ENCODE measurements at regions not wholly inside any gene's neighbourhood (a gene's known extent, or its start where the extent isn't known, plus 50 kb on each side); places are given as distances from the start of the nearest gene placed in this dataset.

DNA sequence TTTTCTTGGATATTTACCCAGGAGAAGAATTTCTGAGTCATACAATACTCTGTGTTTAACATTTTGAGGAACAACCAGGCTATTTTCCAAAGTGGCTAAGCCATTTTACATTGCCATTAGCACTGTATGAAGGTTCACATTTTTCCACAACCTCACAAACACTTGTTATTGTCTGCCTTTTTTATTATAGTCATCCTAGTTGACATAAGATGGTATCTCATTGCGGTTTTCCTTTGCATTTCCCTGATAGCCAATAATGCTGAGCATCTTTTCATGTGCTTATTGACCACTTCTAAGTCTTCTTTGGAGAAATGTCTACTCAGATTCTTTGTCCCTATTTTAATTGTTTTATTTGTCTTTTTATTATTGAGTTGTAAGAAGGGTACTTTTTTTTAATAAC, 107.4 kb upstream of the CES5A start:
- no peaks in the 10 kb centered on the region for H3K27me3 ChIP-seq (ENCODE audit: control insufficient read depth, insufficient read depth, low read length)
- TF ChIP-seq, protein P1, sequence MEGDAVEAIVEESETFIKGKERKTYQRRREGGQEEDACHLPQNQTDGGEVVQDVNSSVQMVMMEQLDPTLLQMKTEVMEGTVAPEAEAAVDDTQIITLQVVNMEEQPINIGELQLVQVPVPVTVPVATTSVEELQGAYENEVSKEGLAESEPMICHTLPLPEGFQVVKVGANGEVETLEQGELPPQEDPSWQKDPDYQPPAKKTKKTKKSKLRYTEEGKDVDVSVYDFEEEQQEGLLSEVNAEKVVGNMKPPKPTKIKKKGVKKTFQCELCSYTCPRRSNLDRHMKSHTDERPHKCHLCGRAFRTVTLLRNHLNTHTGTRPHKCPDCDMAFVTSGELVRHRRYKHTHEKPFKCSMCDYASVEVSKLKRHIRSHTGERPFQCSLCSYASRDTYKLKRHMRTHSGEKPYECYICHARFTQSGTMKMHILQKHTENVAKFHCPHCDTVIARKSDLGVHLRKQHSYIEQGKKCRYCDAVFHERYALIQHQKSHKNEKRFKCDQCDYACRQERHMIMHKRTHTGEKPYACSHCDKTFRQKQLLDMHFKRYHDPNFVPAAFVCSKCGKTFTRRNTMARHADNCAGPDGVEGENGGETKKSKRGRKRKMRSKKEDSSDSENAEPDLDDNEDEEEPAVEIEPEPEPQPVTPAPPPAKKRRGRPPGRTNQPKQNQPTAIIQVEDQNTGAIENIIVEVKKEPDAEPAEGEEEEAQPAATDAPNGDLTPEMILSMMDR (conservative IDR thresholded peaks at IDR 0.05 in 1 of 2, IDR thresholded peaks at IDR 0.05 in 1 of 2; ENCODE audit: low read depth in 1 of 2, low read length in 2 of 2), result no peak
- no peak for TF ChIP-seq EZH2 (IDR thresholded peaks at IDR 0.05; ENCODE audit: low read length, missing control alignments)
- H3K9me3 ChIP-seq (ENCODE audit: control insufficient read depth, insufficient read depth, low read depth, low read length), result no peaks in the 10 kb centered on the region
- H2AFZ ChIP-seq (ENCODE audit: low read length), result no peak overlapping the region
- no peak overlapping the region for H3K27ac ChIP-seq (ENCODE audit: insufficient read depth, low read length)
- no peak for DNase-seq (ENCODE audit: low read depth in 2 of 2)
- no peaks in the 10 kb centered on the region for H3K4me1 ChIP-seq (ENCODE audit: control insufficient read depth, extremely low read depth, insufficient read depth, low read length)
- no peak overlapping the region for H3K4me3 ChIP-seq (replicated peaks in 1 of 4; ENCODE audit: control extremely low read depth in 1 of 4, insufficient read depth in 1 of 4, low read depth in 3 of 4, low read length in 4 of 4)
- no peaks in the 10 kb centered on the region for H3K36me3 ChIP-seq (ENCODE audit: control insufficient read depth, insufficient read depth, low read length)
- H3K79me2 ChIP-seq (ENCODE audit: control insufficient read depth, insufficient read depth, low read length), result no peaks in the 10 kb centered on the region
- no peak overlapping the region for H3K9ac ChIP-seq (ENCODE audit: insufficient read depth, low read length)
- H4K20me1 ChIP-seq (ENCODE audit: control insufficient read depth, extremely low read depth, insufficient read depth, low read length), result no peaks in the 10 kb centered on the region
- no peak overlapping the region for H3K4me2 ChIP-seq (ENCODE audit: extremely low read depth, insufficient read depth, low read length)

DNA sequence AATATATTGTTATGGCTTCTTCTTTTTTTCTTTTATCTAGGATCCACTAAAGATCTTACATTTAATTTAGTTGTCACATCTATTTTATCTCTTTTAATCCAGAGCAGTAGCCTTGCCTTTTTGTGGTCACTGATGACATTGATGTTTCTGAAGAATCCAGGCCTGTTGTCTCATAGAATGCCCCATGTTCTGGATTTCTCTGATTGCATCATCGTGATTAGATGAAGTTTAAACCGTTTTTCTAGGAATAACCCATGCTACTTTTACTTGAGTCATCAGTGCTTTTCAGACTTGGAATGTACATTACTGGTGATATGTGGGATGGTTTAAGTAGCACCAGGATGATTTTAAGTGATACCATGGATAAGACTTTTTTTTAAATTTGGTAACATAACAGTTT, 106.4 kb upstream of the CES5A start:
- Histone ChIP-seq H3K9ac (ENCODE audit: insufficient read depth, low read length) (no peak overlapping the region), H4K20me1 (ENCODE audit: control insufficient read depth, extremely low read depth, insufficient read depth, low read length) (no peaks in the 10 kb centered on the region), H3K79me2 (ENCODE audit: control insufficient read depth, insufficient read depth, low read length) (no peaks in the 10 kb centered on the region), H3K4me1 (ENCODE audit: control insufficient read depth, extremely low read depth, insufficient read depth, low read length) (no peaks in the 10 kb centered on the region), H3K36me3 (ENCODE audit: control insufficient read depth, insufficient read depth, low read length) (no peaks in the 10 kb centered on the region), H3K9me3 (ENCODE audit: control insufficient read depth, insufficient read depth, low read depth, low read length) (no peaks in the 10 kb centered on the region), H3K27ac (ENCODE audit: insufficient read depth, low read length) (no peak overlapping the region), H3K27me3 (ENCODE audit: control insufficient read depth, insufficient read depth, low read length) (no peaks in the 10 kb centered on the region), H3K4me3 (replicated peaks in 1 of 4; ENCODE audit: control extremely low read depth in 1 of 4, insufficient read depth in 1 of 4, low read depth in 3 of 4, low read length in 4 of 4) (no peak overlapping the region), H3K4me2 (ENCODE audit: extremely low read depth, insufficient read depth, low read length) (no peak overlapping the region), H2AFZ (ENCODE audit: low read length) (no peak overlapping the region)
- TF ChIP-seq, protein P1 (conservative IDR thresholded peaks at IDR 0.05 in 1 of 2, IDR thresholded peaks at IDR 0.05 in 1 of 2; ENCODE audit: low read depth in 1 of 2, low read length in 2 of 2), result no peak
- no peak for TF ChIP-seq EZH2 (IDR thresholded peaks at IDR 0.05; ENCODE audit: low read length, missing control alignments)
- DNase-seq (ENCODE audit: low read depth in 2 of 2), result no peak

- Histone ChIP-seq H3K27me3 (ENCODE audit: control insufficient read depth, insufficient read depth, low read length) (no peaks in the 10 kb centered on the region), H4K20me1 (ENCODE audit: control insufficient read depth, extremely low read depth, insufficient read depth, low read length) (no peaks in the 10 kb centered on the region), H3K9me3 (ENCODE audit: control insufficient read depth, insufficient read depth, low read depth, low read length) (no peaks in the 10 kb centered on the region), H3K4me3 (replicated peaks in 1 of 4; ENCODE audit: control extremely low read depth in 1 of 4, insufficient read depth in 1 of 4, low read depth in 3 of 4, low read length in 4 of 4) (no peak overlapping the region), H3K4me2 (ENCODE audit: extremely low read depth, insufficient read depth, low read length) (no peak overlapping the region), H3K27ac (ENCODE audit: insufficient read depth, low read length) (no peak overlapping the region), H2AFZ (ENCODE audit: low read length) (no peak overlapping the region), H3K9ac (ENCODE audit: insufficient read depth, low read length) (no peak overlapping the region), H3K4me1 (ENCODE audit: control insufficient read depth, extremely low read depth, insufficient read depth, low read length) (no peaks in the 10 kb centered on the region), H3K79me2 (ENCODE audit: control insufficient read depth, insufficient read depth, low read length) (no peaks in the 10 kb centered on the region), H3K36me3 (ENCODE audit: control insufficient read depth, insufficient read depth, low read length) (no peaks in the 10 kb centered on the region)
- DNase-seq (ENCODE audit: low read depth in 2 of 2), result no peak
- no peak for TF ChIP-seq EZH2 (IDR thresholded peaks at IDR 0.05; ENCODE audit: low read length, missing control alignments)
- TF ChIP-seq, protein P1 (conservative IDR thresholded peaks at IDR 0.05 in 1 of 2, IDR thresholded peaks at IDR 0.05 in 1 of 2; ENCODE audit: low read depth in 1 of 2, low read length in 2 of 2), result no peak
These were observed 101.6 kb upstream of the CES5A start for GRCh38 chr16:55976815-55977214.
